ENCODE measurements at regions not wholly inside any gene's neighbourhood (a gene's known extent, or its start where the extent isn't known, plus 50 kb on each side); places are given as distances from the start of the nearest gene placed in this dataset.

GRCh38 chr6:44011350-44011920 is 115.8 kb downstream of the MRPL14 start:
- Mint-ChIP-seq H3K4me1 (peaks cover 2% of the 10 kb centered on the region), H3K9me3 (no peaks in the 10 kb centered on the region), H3K27ac (no peak overlapping the region), H3K4me3 (no peak overlapping the region), H3K36me3 (ENCODE audit: low read depth) (no peaks in the 10 kb centered on the region), H3K27me3 (peaks cover 17% of the 10 kb centered on the region)
- POLR2A ChIA-PET = no interaction called here
- DNase-seq = no peak
- CTCF ChIA-PET = interaction anchor here (0.9 to 1.6 kb wide), 2 partner anchors 29 to 72 kb away, joined by 3 to 4 read pairs; no protein-coding TSS in a partner anchor

GRCh38 chr6:44010411-44011349 is 116.6 kb downstream of the MRPL14 start:
- H3K4me3 Mint-ChIP-seq = no peak overlapping the region
- peaks cover 2% of the 10 kb centered on the region for H3K4me1 Mint-ChIP-seq
- no peaks in the 10 kb centered on the region for H3K36me3 Mint-ChIP-seq (ENCODE audit: low read depth)
- DNase-seq = no peak
- H3K9me3 Mint-ChIP-seq = no peaks in the 10 kb centered on the region
- H3K27ac Mint-ChIP-seq = no peak overlapping the region
- POLR2A ChIA-PET = no interaction called here
- CTCF ChIA-PET = interaction anchor here (1.3 to 1.6 kb wide), 2 partner anchors 10 to 30 kb away, joined by 4 to 5 read pairs; no protein-coding TSS in a partner anchor
- H3K27me3 Mint-ChIP-seq = peaks cover 18% of the 10 kb centered on the region

GRCh38 chr6:44009425-44010321 is 117.6 kb downstream of the MRPL14 start:
- no peak overlapping the region for H3K4me3 Mint-ChIP-seq
- ChIA-PET POLR2A (no interaction called here), CTCF (interaction anchor here (1.0 to 1.6 kb wide), 3 partner anchors 11 to 31 kb away, joined by 3 to 5 read pairs (median 4); no protein-coding TSS in a partner anchor)
- H3K36me3 Mint-ChIP-seq (ENCODE audit: low read depth) = no peaks in the 10 kb centered on the region
- H3K4me1 Mint-ChIP-seq = peaks cover 2% of the 10 kb centered on the region
- H3K27me3 Mint-ChIP-seq = peaks cover 24% of the 10 kb centered on the region
- no peak overlapping the region for H3K27ac Mint-ChIP-seq
- H3K9me3 Mint-ChIP-seq = no peaks in the 10 kb centered on the region
- DNase-seq = no peak

- no peak for DNase-seq
- Mint-ChIP-seq H3K36me3 (ENCODE audit: low read depth) (no peaks in the 10 kb centered on the region), H3K9me3 (no peaks in the 10 kb centered on the region), H3K27ac (peak overlapping the region; percentile 46), H3K4me3 (no peak overlapping the region), H3K27me3 (peaks cover 26% of the 10 kb centered on the region), H3K4me1 (peaks cover 2% of the 10 kb centered on the region)
- POLR2A ChIA-PET = no interaction called here
- CTCF ChIA-PET = interaction anchor here (1.0 kb wide), 1 partner anchor 19 kb away, joined by 3 read pairs; no protein-coding TSS in a partner anchor
Observed at GRCh38 chr6:44008821-44009370, 118.4 kb downstream of the MRPL14 start.

GRCh38 chr6:44007818-44008621 is 119.2 kb downstream of the MRPL14 start:
- no peak for DNase-seq
- Mint-ChIP-seq H3K4me3 (no peak overlapping the region), H3K27me3 (peaks cover 31% of the 10 kb centered on the region), H3K9me3 (no peaks in the 10 kb centered on the region), H3K4me1 (peaks cover 2% of the 10 kb centered on the region), H3K36me3 (ENCODE audit: low read depth) (no peaks in the 10 kb centered on the region), H3K27ac (no peak overlapping the region)
- POLR2A ChIA-PET = no interaction called here
- CTCF ChIA-PET = interaction anchor here (0.9 kb wide), 1 partner anchor 9 kb away, joined by 3 read pairs; no protein-coding TSS in a partner anchor

GRCh38 chr6:44006872-44007303 is 120.4 kb downstream of the MRPL14 start:
- POLR2A ChIA-PET = no interaction called here
- H3K27ac Mint-ChIP-seq = no peak overlapping the region

GRCh38 chr6:44006123-44006871 is 121.0 kb downstream of the MRPL14 start:
- POLR2A ChIA-PET = no interaction called here
- H3K9me3 Mint-ChIP-seq = no peaks in the 10 kb centered on the region

More at GRCh38 chr6:44006872-44007303, 120.4 kb downstream of the MRPL14 start:
- H3K36me3 Mint-ChIP-seq (ENCODE audit: low read depth) = no peaks in the 10 kb centered on the region
- no peaks in the 10 kb centered on the region for H3K9me3 Mint-ChIP-seq
- peaks cover 30% of the 10 kb centered on the region for H3K27me3 Mint-ChIP-seq
- CTCF ChIA-PET = interaction anchor here (0.5 to 0.9 kb wide), 2 partner anchors 10 to 632 kb away, joined by 3 read pairs; no protein-coding TSS in a partner anchor
- H3K4me1 Mint-ChIP-seq = peaks cover 2% of the 10 kb centered on the region
- H3K4me3 Mint-ChIP-seq = no peak overlapping the region
- DNase-seq = no peak

GRCh38 chr6:44005507-44005903 is 121.7 kb downstream of the MRPL14 start:
- no peaks in the 10 kb centered on the region for H3K9me3 Mint-ChIP-seq
- H3K4me1 Mint-ChIP-seq = peaks cover 9% of the 10 kb centered on the region
- CTCF ChIA-PET = interaction anchor here (0.6 to 1.5 kb wide), 3 partner anchors 52 to 231 kb away, joined by 3 read pairs; no protein-coding TSS in a partner anchor
- no peak overlapping the region for H3K4me3 Mint-ChIP-seq
- H3K27me3 Mint-ChIP-seq = peaks cover 38% of the 10 kb centered on the region
- H3K27ac Mint-ChIP-seq = no peak overlapping the region
- no peaks in the 10 kb centered on the region for H3K36me3 Mint-ChIP-seq (ENCODE audit: low read depth)
- DNase-seq = no peak
- POLR2A ChIA-PET = no interaction called here

More at GRCh38 chr6:44006123-44006871, 121.0 kb downstream of the MRPL14 start:
- CTCF ChIA-PET = interaction anchor here (0.5 to 1.5 kb wide), 3 partner anchors 60 to 631 kb away, joined by 3 read pairs; no protein-coding TSS in a partner anchor
- Mint-ChIP-seq H3K27me3 (peaks cover 34% of the 10 kb centered on the region), H3K4me3 (no peak overlapping the region), H3K36me3 (ENCODE audit: low read depth) (no peaks in the 10 kb centered on the region), H3K4me1 (peaks cover 5% of the 10 kb centered on the region), H3K27ac (no peak overlapping the region)
- no peak for DNase-seq

GRCh38 chr6:44004625-44005506 is 122.4 kb downstream of the MRPL14 start:
- H3K4me3 Mint-ChIP-seq = no peak overlapping the region
- no peak for DNase-seq

GRCh38 chr6:44004136-44004535 is 123.1 kb downstream of the MRPL14 start:
- H3K9me3 Mint-ChIP-seq = no peaks in the 10 kb centered on the region
- CTCF ChIA-PET = no interaction called here
- peaks cover 39% of the 10 kb centered on the region for H3K27me3 Mint-ChIP-seq
- H3K4me3 Mint-ChIP-seq = no peak overlapping the region
- H3K36me3 Mint-ChIP-seq (ENCODE audit: low read depth) = no peaks in the 10 kb centered on the region
- DNase-seq = no peak
- peaks cover 12% of the 10 kb centered on the region for H3K4me1 Mint-ChIP-seq
- POLR2A ChIA-PET = no interaction called here
- no peak overlapping the region for H3K27ac Mint-ChIP-seq

More at GRCh38 chr6:44004625-44005506, 122.4 kb downstream of the MRPL14 start:
- peaks cover 12% of the 10 kb centered on the region for H3K4me1 Mint-ChIP-seq
- H3K27ac Mint-ChIP-seq = no peak overlapping the region
- peaks cover 38% of the 10 kb centered on the region for H3K27me3 Mint-ChIP-seq
- CTCF ChIA-PET = interaction anchor here (0.9 to 1.5 kb wide), 2 partner anchors 53 to 230 kb away, joined by 3 read pairs; no protein-coding TSS in a partner anchor
- POLR2A ChIA-PET = no interaction called here
- H3K36me3 Mint-ChIP-seq (ENCODE audit: low read depth) = no peaks in the 10 kb centered on the region
- no peaks in the 10 kb centered on the region for H3K9me3 Mint-ChIP-seq
